ENCODE measurements at regions not wholly inside any gene's neighbourhood (a gene's known extent, or its start where the extent isn't known, plus 50 kb on each side); places are given as distances from the start of the nearest gene placed in this dataset.

GRCh38 chr11:19329970-19330369, 89.2 kb upstream of the E2F8 start:
- intact Hi-C loops (cut with micrococcal nuclease): no loop called here
- no peaks in the 10 kb centered on the region for H3K4me1 ChIP-seq (ENCODE audit: insufficient read depth, low read length)
- no peak overlapping the region for H3K4me3 ChIP-seq (ENCODE audit: low read length in 2 of 2)
- ChIA-PET POLR2A (ENCODE audit: partially characterized antibody) (no interaction called here), CTCF (ENCODE audit: partially characterized antibody) (no interaction called here)
- Mint-ChIP-seq H3K9me3 (peaks cover 0 to 6% (median 0%) of the 10 kb centered on the region in 8 donors), H3K27ac (no peak overlapping the region), H3K36me3 (no peaks in the 10 kb centered on the region), H3K4me1 (no peaks in the 10 kb centered on the region), H3K4me3 (no peak overlapping the region), H3K27me3 (peaks cover 7 to 10% of the 10 kb centered on the region in 2 donors)
- DNase-seq: no peak
- H3K9me3 ChIP-seq (ENCODE audit: control insufficient read depth in 1 of 2, low read length in 2 of 2): no peaks in the 10 kb centered on the region
- H3K27ac ChIP-seq (ENCODE audit: low read depth, low read length): no peak overlapping the region
- peaks cover 4% of the 10 kb centered on the region for H3K27me3 ChIP-seq (ENCODE audit: insufficient read depth, low read length)
- H3K36me3 ChIP-seq (ENCODE audit: insufficient read depth, low read length): no peaks in the 10 kb centered on the region

- peaks cover 7 to 9% of the 10 kb centered on the region in 2 donors for H3K27me3 Mint-ChIP-seq
These were observed 88.0 kb upstream of the E2F8 start for GRCh38 chr11:19328586-19329311.

GRCh38 chr11:19327280-19327679, 86.5 kb upstream of the E2F8 start:
- Mint-ChIP-seq H3K36me3 (no peaks in the 10 kb centered on the region), H3K4me1 (no peaks in the 10 kb centered on the region), H3K27ac (no peak overlapping the region), H3K27me3 (peaks cover 2 to 8% of the 10 kb centered on the region in 2 donors), H3K4me3 (no peak overlapping the region), H3K9me3 (peaks cover 0 to 8% (median 0%) of the 10 kb centered on the region in 8 donors)
- no peaks in the 10 kb centered on the region for H3K36me3 ChIP-seq (ENCODE audit: insufficient read depth, low read length)
- H3K4me1 ChIP-seq (ENCODE audit: insufficient read depth, low read length): no peaks in the 10 kb centered on the region
- intact Hi-C loops (cut with micrococcal nuclease): no loop called here
- no peak for DNase-seq
- no peaks in the 10 kb centered on the region for H3K9me3 ChIP-seq (ENCODE audit: control insufficient read depth in 1 of 2, low read length in 2 of 2)
- ChIA-PET POLR2A (ENCODE audit: partially characterized antibody) (no interaction called here), CTCF (ENCODE audit: partially characterized antibody) (interaction anchor here (0.6 kb wide), 1 partner anchor 67 kb away, joined by 3 read pairs; no protein-coding TSS in a partner anchor)
- peaks cover 4% of the 10 kb centered on the region for H3K27me3 ChIP-seq (ENCODE audit: insufficient read depth, low read length)
- no peak overlapping the region for H3K4me3 ChIP-seq (ENCODE audit: low read length in 2 of 2)
- no peak overlapping the region for H3K27ac ChIP-seq (ENCODE audit: low read depth, low read length)

More at GRCh38 chr11:19328586-19329311, 88.0 kb upstream of the E2F8 start:
- DNase-seq: no peak
- no peaks in the 10 kb centered on the region for H3K4me1 Mint-ChIP-seq
- peaks cover 0 to 4% (median 0%) of the 10 kb centered on the region in 8 donors for H3K9me3 Mint-ChIP-seq
- H3K27me3 ChIP-seq (ENCODE audit: insufficient read depth, low read length): peaks cover 4% of the 10 kb centered on the region
- H3K36me3 Mint-ChIP-seq: no peaks in the 10 kb centered on the region
- H3K27ac ChIP-seq (ENCODE audit: low read depth, low read length): no peak overlapping the region
- H3K27ac Mint-ChIP-seq: no peak overlapping the region
- no peak overlapping the region for H3K4me3 Mint-ChIP-seq
- POLR2A ChIA-PET (ENCODE audit: partially characterized antibody): no interaction called here
- CTCF ChIA-PET (ENCODE audit: partially characterized antibody): no interaction called here
- no peaks in the 10 kb centered on the region for H3K9me3 ChIP-seq (ENCODE audit: control insufficient read depth in 1 of 2, low read length in 2 of 2)
- intact Hi-C loops (cut with micrococcal nuclease): no loop called here
- no peaks in the 10 kb centered on the region for H3K36me3 ChIP-seq (ENCODE audit: insufficient read depth, low read length)
- H3K4me3 ChIP-seq (ENCODE audit: low read length in 2 of 2): no peak overlapping the region
- H3K4me1 ChIP-seq (ENCODE audit: insufficient read depth, low read length): no peaks in the 10 kb centered on the region

GRCh38 chr11:19326499-19326898, 85.8 kb upstream of the E2F8 start:
- no peaks in the 10 kb centered on the region for H3K4me1 ChIP-seq (ENCODE audit: insufficient read depth, low read length)
- Mint-ChIP-seq H3K4me1 (no peaks in the 10 kb centered on the region), H3K4me3 (no peak overlapping the region), H3K9me3 (peaks cover 0 to 8% (median 0%) of the 10 kb centered on the region in 8 donors), H3K36me3 (no peaks in the 10 kb centered on the region), H3K27ac (no peak overlapping the region), H3K27me3 (peaks cover 6 to 14% of the 10 kb centered on the region in 2 donors)
- POLR2A ChIA-PET (ENCODE audit: partially characterized antibody): no interaction called here
- H3K27ac ChIP-seq (ENCODE audit: low read depth, low read length): no peak overlapping the region
- H3K27me3 ChIP-seq (ENCODE audit: insufficient read depth, low read length): peaks cover 4% of the 10 kb centered on the region
- H3K4me3 ChIP-seq (ENCODE audit: low read length in 2 of 2): no peak overlapping the region
- DNase-seq: no peak
- H3K36me3 ChIP-seq (ENCODE audit: insufficient read depth, low read length): no peaks in the 10 kb centered on the region
- CTCF ChIA-PET (ENCODE audit: partially characterized antibody): no interaction called here
- H3K9me3 ChIP-seq (ENCODE audit: control insufficient read depth in 1 of 2, low read length in 2 of 2): no peaks in the 10 kb centered on the region
- intact Hi-C loops (cut with micrococcal nuclease): no loop called here

GRCh38 chr11:19323502-19323901, 82.8 kb upstream of the E2F8 start:
- peaks cover 4% of the 10 kb centered on the region for H3K27me3 ChIP-seq (ENCODE audit: insufficient read depth, low read length)
- Mint-ChIP-seq H3K27ac (no peak overlapping the region), H3K4me1 (no peaks in the 10 kb centered on the region), H3K4me3 (no peak overlapping the region), H3K27me3 (peaks cover 6 to 20% of the 10 kb centered on the region in 2 donors), H3K36me3 (no peaks in the 10 kb centered on the region), H3K9me3 (peaks cover 0 to 9% (median 0%) of the 10 kb centered on the region in 8 donors)
- no peak overlapping the region for H3K4me3 ChIP-seq (ENCODE audit: low read length in 2 of 2)
- DNase-seq: no peak
- ChIA-PET CTCF (ENCODE audit: partially characterized antibody) (no interaction called here), POLR2A (ENCODE audit: partially characterized antibody) (no interaction called here)
- H3K36me3 ChIP-seq (ENCODE audit: insufficient read depth, low read length): no peaks in the 10 kb centered on the region
- intact Hi-C loops (cut with micrococcal nuclease): no loop called here
- no peaks in the 10 kb centered on the region for H3K4me1 ChIP-seq (ENCODE audit: insufficient read depth, low read length)
- no peak overlapping the region for H3K27ac ChIP-seq (ENCODE audit: low read depth, low read length)
- no peaks in the 10 kb centered on the region for H3K9me3 ChIP-seq (ENCODE audit: control insufficient read depth in 1 of 2, low read length in 2 of 2)

GRCh38 chr11:19321351-19321750, 80.6 kb upstream of the E2F8 start:
- peaks cover 9 to 18% of the 10 kb centered on the region in 2 donors for H3K27me3 Mint-ChIP-seq
- no peaks in the 10 kb centered on the region for H3K36me3 Mint-ChIP-seq
- H3K9me3 ChIP-seq (ENCODE audit: control insufficient read depth in 1 of 2, low read length in 2 of 2): no peaks in the 10 kb centered on the region
- no peak overlapping the region for H3K4me3 ChIP-seq (ENCODE audit: low read length in 2 of 2)
- no peaks in the 10 kb centered on the region for H3K4me1 Mint-ChIP-seq
- CTCF ChIA-PET (ENCODE audit: partially characterized antibody): no interaction called here
- H3K4me1 ChIP-seq (ENCODE audit: insufficient read depth, low read length): no peaks in the 10 kb centered on the region
- POLR2A ChIA-PET (ENCODE audit: partially characterized antibody): no interaction called here
- no peaks in the 10 kb centered on the region for H3K36me3 ChIP-seq (ENCODE audit: insufficient read depth, low read length)
- no peak overlapping the region for H3K27ac ChIP-seq (ENCODE audit: low read depth, low read length)
- intact Hi-C loops (cut with micrococcal nuclease): no loop called here
- H3K27me3 ChIP-seq (ENCODE audit: insufficient read depth, low read length): no peaks in the 10 kb centered on the region
- H3K4me3 Mint-ChIP-seq: no peak overlapping the region
- no peak overlapping the region for H3K27ac Mint-ChIP-seq
- DNase-seq: no peak
- peaks cover 0 to 9% (median 0%) of the 10 kb centered on the region in 8 donors for H3K9me3 Mint-ChIP-seq

- Mint-ChIP-seq H3K27me3 (peaks cover 9 to 18% of the 10 kb centered on the region in 2 donors), H3K4me3 (no peak overlapping the region), H3K27ac (no peak overlapping the region), H3K9me3 (peaks cover 0 to 7% (median 0%) of the 10 kb centered on the region in 8 donors), H3K36me3 (no peaks in the 10 kb centered on the region), H3K4me1 (no peaks in the 10 kb centered on the region)
- intact Hi-C loops (cut with micrococcal nuclease): no loop called here
- Histone ChIP-seq H3K36me3 (ENCODE audit: insufficient read depth, low read length) (no peaks in the 10 kb centered on the region), H3K9me3 (ENCODE audit: control insufficient read depth in 1 of 2, low read length in 2 of 2) (no peaks in the 10 kb centered on the region), H3K27ac (ENCODE audit: low read depth, low read length) (no peak overlapping the region), H3K27me3 (ENCODE audit: insufficient read depth, low read length) (no peaks in the 10 kb centered on the region), H3K4me1 (ENCODE audit: insufficient read depth, low read length) (no peaks in the 10 kb centered on the region), H3K4me3 (ENCODE audit: low read length in 2 of 2) (no peak overlapping the region)
- no peak for DNase-seq
- CTCF ChIA-PET (ENCODE audit: partially characterized antibody): no interaction called here
- POLR2A ChIA-PET (ENCODE audit: partially characterized antibody): no interaction called here
These were observed 80.1 kb upstream of the E2F8 start for GRCh38 chr11:19320827-19321226.
